GM23338 (cell line): ENCODE measurements at regions not wholly inside any gene's neighbourhood (a gene's known extent, or its start where the extent isn't known, plus 50 kb on each side); places are given as distances from the start of the nearest gene placed in this dataset.

Experiments used
- CREB1 ChIP-seq: fragments of 250-450 bp; sonication (Bioruptor Pico); IDR thresholded peaks from 2 replicates; pipeline ENCODE4 v1.5.0; 2020; ENCODE audit warnings: low read depth, mild to moderate bottlenecking, moderate library complexity
- EZH2 ChIP-seq: fragments of 200-600 bp; sonication (generic); IDR thresholded peaks from one replicate; pipeline ENCODE4 v1.8.0; 2017; ENCODE audit warnings: antibody characterized with exemption, mild to moderate bottlenecking, low read depth; ENCODE audit not compliant: unreplicated experiment
- EZH2phosphoT487 ChIP-seq: fragments of 200-600 bp; sonication (generic); IDR thresholded peaks from one replicate; pipeline ENCODE4 v1.8.1; 2018; ENCODE audit warnings: antibody characterized with exemption; ENCODE audit not compliant: unreplicated experiment
- JUNB ChIP-seq: IDR thresholded peaks from one replicate; pipeline ENCODE4 v1.6.1; 2016; ENCODE audit warnings: antibody characterized with exemption; ENCODE audit not compliant: unreplicated experiment
- NANOG ChIP-seq: IDR thresholded peaks from 2 replicates; pipeline ENCODE4 v1.6.1; 2016; ENCODE audit warnings: antibody characterized with exemption, borderline replicate concordance
- POLR2AphosphoS5 ChIP-seq: IDR thresholded peaks from 2 replicates; pipeline ENCODE4 v1.6.1; 2016; ENCODE audit warnings: antibody characterized with exemption, low read depth
- REST ChIP-seq: IDR thresholded peaks from one replicate; pipeline ENCODE4 v1.6.1; 2018; ENCODE audit warnings: antibody characterized with exemption; ENCODE audit not compliant: unreplicated experiment
- STAT1 ChIP-seq: IDR thresholded peaks from one replicate; pipeline ENCODE4 v1.6.1; 2016; ENCODE audit warnings: antibody characterized with exemption; ENCODE audit not compliant: unreplicated experiment
- ZNF331 ChIP-seq: fragments of 250-450 bp; sonication (Bioruptor Pico); IDR thresholded peaks from 2 replicates; pipeline ENCODE4 v1.5.0; 2020; ENCODE audit warnings: low read depth, mild to moderate bottlenecking, moderate library complexity
- TF ChIP-seq, protein P1 (sequence below), 2 experiments: fragments of 200-600 bp in 1 of 2; sonication (generic) in 1 of 2; conservative IDR thresholded peaks; 2 replicates each; pipeline versions ENCODE4 v1.5.1 to v1.6.1; 2016 to 2017; ENCODE audit warnings: antibody characterized with exemption in 2 of 2, low read depth in 2 of 2, mild to moderate bottlenecking in 2 of 2, moderate library complexity in 1 of 2

DNA sequence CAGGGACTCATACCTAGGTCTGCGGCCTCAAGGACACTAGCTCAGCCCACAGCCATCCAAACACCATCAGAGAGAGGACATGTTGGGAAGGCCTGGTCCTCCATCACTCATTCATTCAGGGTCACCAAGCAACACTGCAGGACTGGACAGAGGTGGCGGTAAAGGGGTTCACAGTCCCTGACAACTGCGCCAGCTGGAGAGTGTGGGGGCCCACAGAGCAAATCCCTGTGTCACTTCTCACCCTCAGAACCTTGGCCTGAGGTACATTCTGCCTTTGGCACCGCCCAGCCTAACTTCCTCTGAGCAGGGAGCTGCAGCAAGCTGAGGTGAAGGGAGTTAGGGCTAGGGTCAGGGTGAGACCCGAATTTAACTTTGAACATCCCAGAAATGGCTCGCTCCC is 106.5 kb downstream of the COPRS start:
- TF ChIP-seq, protein P1, sequence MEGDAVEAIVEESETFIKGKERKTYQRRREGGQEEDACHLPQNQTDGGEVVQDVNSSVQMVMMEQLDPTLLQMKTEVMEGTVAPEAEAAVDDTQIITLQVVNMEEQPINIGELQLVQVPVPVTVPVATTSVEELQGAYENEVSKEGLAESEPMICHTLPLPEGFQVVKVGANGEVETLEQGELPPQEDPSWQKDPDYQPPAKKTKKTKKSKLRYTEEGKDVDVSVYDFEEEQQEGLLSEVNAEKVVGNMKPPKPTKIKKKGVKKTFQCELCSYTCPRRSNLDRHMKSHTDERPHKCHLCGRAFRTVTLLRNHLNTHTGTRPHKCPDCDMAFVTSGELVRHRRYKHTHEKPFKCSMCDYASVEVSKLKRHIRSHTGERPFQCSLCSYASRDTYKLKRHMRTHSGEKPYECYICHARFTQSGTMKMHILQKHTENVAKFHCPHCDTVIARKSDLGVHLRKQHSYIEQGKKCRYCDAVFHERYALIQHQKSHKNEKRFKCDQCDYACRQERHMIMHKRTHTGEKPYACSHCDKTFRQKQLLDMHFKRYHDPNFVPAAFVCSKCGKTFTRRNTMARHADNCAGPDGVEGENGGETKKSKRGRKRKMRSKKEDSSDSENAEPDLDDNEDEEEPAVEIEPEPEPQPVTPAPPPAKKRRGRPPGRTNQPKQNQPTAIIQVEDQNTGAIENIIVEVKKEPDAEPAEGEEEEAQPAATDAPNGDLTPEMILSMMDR (conservative IDR thresholded peaks at IDR 0.05; ENCODE audit: low read depth in 2 of 2): no peak
- TF ChIP-seq EZH2: no peak
- TF ChIP-seq REST: no peak
- no peak for TF ChIP-seq POLR2AphosphoS5
- TF ChIP-seq EZH2phosphoT487: no peak
- TF ChIP-seq JUNB: no peak
- TF ChIP-seq CREB1 (CRISPR knock-in tag): no peak
- TF ChIP-seq STAT1: no peak
- TF ChIP-seq ZNF331 (CRISPR knock-in tag): no peak
- TF ChIP-seq NANOG: no peak
